ENCODE measurements at regions not wholly inside any gene's neighbourhood (a gene's known extent, or its start where the extent isn't known, plus 50 kb on each side); places are given as distances from the start of the nearest gene placed in this dataset.

DNA sequence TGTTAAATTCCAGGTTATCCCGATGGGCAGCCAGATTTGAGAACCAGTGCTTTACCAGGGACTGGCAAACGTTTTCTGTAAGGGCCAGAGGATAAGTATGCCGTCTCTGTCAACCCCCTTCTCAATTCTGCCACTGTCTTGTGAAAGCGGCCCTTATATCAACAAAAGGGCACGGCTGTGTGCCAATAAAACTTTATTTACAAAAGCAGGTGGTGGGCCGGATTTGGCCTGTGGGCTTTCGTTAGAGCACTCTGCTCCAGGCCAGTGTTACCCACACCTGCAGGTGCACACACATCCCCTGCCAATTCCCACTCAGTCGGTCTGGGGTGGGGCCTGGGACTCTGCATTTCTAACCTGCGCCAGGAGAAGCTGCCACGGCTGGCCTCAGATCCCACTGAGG is 111.2 kb downstream of the RFLNA start:
- no peak overlapping the region for H3K4me2 ChIP-seq (ENCODE audit: low read depth, low read length)
- H2AK5ac ChIP-seq (ENCODE audit: low read depth, low read length) = no peak overlapping the region
- no peak overlapping the region for H3K27ac ChIP-seq (ENCODE audit: insufficient read depth, low read length)
- no peak overlapping the region for H2BK20ac ChIP-seq (ENCODE audit: low read depth, low read length)
- peaks cover 9% of the 10 kb centered on the region; the same call in 1 of the 2 replicates for H3K9me1 ChIP-seq (ENCODE audit: insufficient read depth, low read length)
- in situ Hi-C loops (cut with MboI; ENCODE audit: low sequenced_read_pairs) = no loop called here
- no peak overlapping the region for H4K8ac ChIP-seq (ENCODE audit: low read depth in 2 of 2, low read length in 2 of 2)
- H3K14ac ChIP-seq (replicated peaks; ENCODE audit: low read depth, low read length) = no peak overlapping the region
- no peak overlapping the region for H3K56ac ChIP-seq (ENCODE audit: extremely low read depth, insufficient read depth, low read length)
- no peak overlapping the region for H3K4ac ChIP-seq (ENCODE audit: low read depth, low read length)
- peaks cover 17% of the 10 kb centered on the region for H4K20me1 ChIP-seq (ENCODE audit: insufficient read depth, low read length)
- peaks cover 16% of the 10 kb centered on the region; the same call in 1 of the 2 replicates for H3K36me3 ChIP-seq (ENCODE audit: control insufficient read depth, insufficient read depth, low read length)
- dilution Hi-C loops (cut with HindIII; ENCODE audit: low sequenced_read_pairs, unreplicated experiment) = no loop called here
- ChIA-PET CTCF (no interaction called here), POLR2A (ENCODE audit: unreplicated experiment) (no interaction called here)
- H2AK9ac ChIP-seq (replicated peaks; ENCODE audit: low read depth, low read length, poor library complexity) = no peak overlapping the region
- H4K5ac ChIP-seq (ENCODE audit: low read depth, low read length) = no peak overlapping the region
- ATAC-seq (ENCODE audit: low read depth) (no peak), DNase-seq (no peak)
- H3K27me3 ChIP-seq (ENCODE audit: control insufficient read depth, insufficient read depth, low read length) = no peaks in the 10 kb centered on the region
- no TSS peak for BruUV-seq (replicated peaks)
- WGBS, 2 experiments (ENCODE audit: extremely low coverage in 2 of 2, insufficient read length in 1 of 2) = 100% methylated on average over 5 of the region's 10 CpGs; no CpG with 5 or more reads in 1 of the 2 experiments
- peaks cover 12% of the 10 kb centered on the region for H3K4me1 ChIP-seq (ENCODE audit: control insufficient read depth, insufficient read depth, low read length)
- H3K4me3 ChIP-seq (ENCODE audit: insufficient read depth, low read depth, low read length) = no peak overlapping the region
- H2BK15ac ChIP-seq (ENCODE audit: low read depth, low read length) = no peak overlapping the region
- intact Hi-C loops (cut with micrococcal nuclease) = no loop called here
- no peak overlapping the region for H3K18ac ChIP-seq (ENCODE audit: low read depth, low read length)
- no peak overlapping the region for H2BK120ac ChIP-seq (ENCODE audit: low read depth, low read length)
- H4K91ac ChIP-seq (ENCODE audit: insufficient read depth, low read depth, low read length) = no peak overlapping the region
- TF ChIP-seq RAD21 (IDR thresholded peaks at IDR 0.05; ENCODE audit: low read length) (no peak), RCOR1 (IDR thresholded peaks at IDR 0.05; ENCODE audit: insufficient replicate concordance, low read length) (no peak), MAFK (IDR thresholded peaks at IDR 0.05; ENCODE audit: low read depth, low read length) (no peak), NFE2L2 (IDR thresholded peaks at IDR 0.05; ENCODE audit: low read depth, low read length) (no peak), FOS (IDR thresholded peaks at IDR 0.05; ENCODE audit: low read depth, low read length) (no peak), CEBPB (IDR thresholded peaks at IDR 0.05; ENCODE audit: low read depth, low read length) (no peak), MXI1 (IDR thresholded peaks at IDR 0.05; ENCODE audit: borderline replicate concordance, low read depth, low read length) (no peak), RFX5 (IDR thresholded peaks at IDR 0.05; ENCODE audit: low read depth, low read length) (no peak), MAZ (IDR thresholded peaks at IDR 0.05; ENCODE audit: borderline replicate concordance, low read depth, low read length) (no peak), BHLHE40 (IDR thresholded peaks at IDR 0.05; ENCODE audit: low read depth, low read length) (no peak), SMC3 (IDR thresholded peaks at IDR 0.05; ENCODE audit: low read depth, low read length) (no peak), POLR2A (IDR thresholded peaks at IDR 0.05; ENCODE audit: low read depth, low read length) (no peak)
- TF ChIP-seq, protein P1, sequence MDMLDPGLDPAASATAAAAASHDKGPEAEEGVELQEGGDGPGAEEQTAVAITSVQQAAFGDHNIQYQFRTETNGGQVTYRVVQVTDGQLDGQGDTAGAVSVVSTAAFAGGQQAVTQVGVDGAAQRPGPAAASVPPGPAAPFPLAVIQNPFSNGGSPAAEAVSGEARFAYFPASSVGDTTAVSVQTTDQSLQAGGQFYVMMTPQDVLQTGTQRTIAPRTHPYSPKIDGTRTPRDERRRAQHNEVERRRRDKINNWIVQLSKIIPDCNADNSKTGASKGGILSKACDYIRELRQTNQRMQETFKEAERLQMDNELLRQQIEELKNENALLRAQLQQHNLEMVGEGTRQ (IDR thresholded peaks at IDR 0.05; ENCODE audit: low read depth, low read length) = no peak
- TF ChIP-seq, protein P2, sequence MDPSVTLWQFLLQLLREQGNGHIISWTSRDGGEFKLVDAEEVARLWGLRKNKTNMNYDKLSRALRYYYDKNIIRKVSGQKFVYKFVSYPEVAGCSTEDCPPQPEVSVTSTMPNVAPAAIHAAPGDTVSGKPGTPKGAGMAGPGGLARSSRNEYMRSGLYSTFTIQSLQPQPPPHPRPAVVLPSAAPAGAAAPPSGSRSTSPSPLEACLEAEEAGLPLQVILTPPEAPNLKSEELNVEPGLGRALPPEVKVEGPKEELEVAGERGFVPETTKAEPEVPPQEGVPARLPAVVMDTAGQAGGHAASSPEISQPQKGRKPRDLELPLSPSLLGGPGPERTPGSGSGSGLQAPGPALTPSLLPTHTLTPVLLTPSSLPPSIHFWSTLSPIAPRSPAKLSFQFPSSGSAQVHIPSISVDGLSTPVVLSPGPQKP (IDR thresholded peaks at IDR 0.05; ENCODE audit: borderline replicate concordance, low read depth, low read length) = no peak
- TF ChIP-seq, protein P3, sequence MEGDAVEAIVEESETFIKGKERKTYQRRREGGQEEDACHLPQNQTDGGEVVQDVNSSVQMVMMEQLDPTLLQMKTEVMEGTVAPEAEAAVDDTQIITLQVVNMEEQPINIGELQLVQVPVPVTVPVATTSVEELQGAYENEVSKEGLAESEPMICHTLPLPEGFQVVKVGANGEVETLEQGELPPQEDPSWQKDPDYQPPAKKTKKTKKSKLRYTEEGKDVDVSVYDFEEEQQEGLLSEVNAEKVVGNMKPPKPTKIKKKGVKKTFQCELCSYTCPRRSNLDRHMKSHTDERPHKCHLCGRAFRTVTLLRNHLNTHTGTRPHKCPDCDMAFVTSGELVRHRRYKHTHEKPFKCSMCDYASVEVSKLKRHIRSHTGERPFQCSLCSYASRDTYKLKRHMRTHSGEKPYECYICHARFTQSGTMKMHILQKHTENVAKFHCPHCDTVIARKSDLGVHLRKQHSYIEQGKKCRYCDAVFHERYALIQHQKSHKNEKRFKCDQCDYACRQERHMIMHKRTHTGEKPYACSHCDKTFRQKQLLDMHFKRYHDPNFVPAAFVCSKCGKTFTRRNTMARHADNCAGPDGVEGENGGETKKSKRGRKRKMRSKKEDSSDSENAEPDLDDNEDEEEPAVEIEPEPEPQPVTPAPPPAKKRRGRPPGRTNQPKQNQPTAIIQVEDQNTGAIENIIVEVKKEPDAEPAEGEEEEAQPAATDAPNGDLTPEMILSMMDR (conservative IDR thresholded peaks at IDR 0.05; ENCODE audit: low read depth, low read length) = no peak
- H2AFZ ChIP-seq (replicated peaks; ENCODE audit: low read length, poor library complexity) = no peak overlapping the region
- no peak overlapping the region for H2BK5ac ChIP-seq (ENCODE audit: low read depth, low read length, poor library complexity, severe bottlenecking)
- H3K79me1 ChIP-seq (ENCODE audit: low read depth in 1 of 2, low read length in 2 of 2) = peaks cover 35 to 82% of the 10 kb centered on the region in 2 experiments; a peak in 3 of 4 replicates
- no peak overlapping the region for H3K9ac ChIP-seq (ENCODE audit: low read depth, low read length)
- H3K23ac ChIP-seq (ENCODE audit: low read depth, low read length) = no peak overlapping the region
- H3K9me3 ChIP-seq (ENCODE audit: control insufficient read depth, insufficient read depth, low read length) = no peaks in the 10 kb centered on the region

Data from IMR-90 (cell line).